ENCODE measurements at regions not wholly inside any gene's neighbourhood (a gene's known extent, or its start where the extent isn't known, plus 50 kb on each side); places are given as distances from the start of the nearest gene placed in this dataset.

- TF ChIP-seq POLR2AphosphoS5 (IDR thresholded peaks at IDR 0.05) (no peak), CTCF (IDR thresholded peaks at IDR 0.05) (no peak), POLR2A (IDR thresholded peaks at IDR 0.05) (no peak)
Measured at GRCh38 chr1:181319907-181320306, 163.4 kb upstream of the CACNA1E start.
